ENCODE measurements at regions not wholly inside any gene's neighbourhood (a gene's known extent, or its start where the extent isn't known, plus 50 kb on each side); places are given as distances from the start of the nearest gene placed in this dataset.

GRCh38 chr10:31604646-31605170 is 285.7 kb downstream of the ZEB1 start:
- DNase-seq: no peak

DNA sequence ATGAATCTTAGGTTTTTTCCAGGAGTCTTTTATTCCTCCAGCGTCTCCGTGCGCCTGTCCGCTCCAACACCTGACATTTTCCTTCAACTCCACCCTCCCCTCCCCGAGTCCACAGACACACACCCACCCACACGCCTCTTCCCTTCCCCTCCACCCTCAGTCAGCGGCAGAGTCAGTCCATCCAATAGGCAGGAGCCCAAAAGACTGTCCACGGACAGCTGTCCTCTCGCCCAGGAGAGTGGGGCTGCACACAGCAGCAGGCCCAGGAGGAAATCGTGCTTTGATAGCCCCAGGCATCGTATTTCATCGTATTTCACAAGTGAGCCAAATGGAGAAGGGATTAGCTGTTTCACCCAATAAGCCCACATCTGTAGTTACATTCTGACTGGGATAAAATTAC is 285.1 kb downstream of the ZEB1 start:
- DNase-seq: no peak

DNA sequence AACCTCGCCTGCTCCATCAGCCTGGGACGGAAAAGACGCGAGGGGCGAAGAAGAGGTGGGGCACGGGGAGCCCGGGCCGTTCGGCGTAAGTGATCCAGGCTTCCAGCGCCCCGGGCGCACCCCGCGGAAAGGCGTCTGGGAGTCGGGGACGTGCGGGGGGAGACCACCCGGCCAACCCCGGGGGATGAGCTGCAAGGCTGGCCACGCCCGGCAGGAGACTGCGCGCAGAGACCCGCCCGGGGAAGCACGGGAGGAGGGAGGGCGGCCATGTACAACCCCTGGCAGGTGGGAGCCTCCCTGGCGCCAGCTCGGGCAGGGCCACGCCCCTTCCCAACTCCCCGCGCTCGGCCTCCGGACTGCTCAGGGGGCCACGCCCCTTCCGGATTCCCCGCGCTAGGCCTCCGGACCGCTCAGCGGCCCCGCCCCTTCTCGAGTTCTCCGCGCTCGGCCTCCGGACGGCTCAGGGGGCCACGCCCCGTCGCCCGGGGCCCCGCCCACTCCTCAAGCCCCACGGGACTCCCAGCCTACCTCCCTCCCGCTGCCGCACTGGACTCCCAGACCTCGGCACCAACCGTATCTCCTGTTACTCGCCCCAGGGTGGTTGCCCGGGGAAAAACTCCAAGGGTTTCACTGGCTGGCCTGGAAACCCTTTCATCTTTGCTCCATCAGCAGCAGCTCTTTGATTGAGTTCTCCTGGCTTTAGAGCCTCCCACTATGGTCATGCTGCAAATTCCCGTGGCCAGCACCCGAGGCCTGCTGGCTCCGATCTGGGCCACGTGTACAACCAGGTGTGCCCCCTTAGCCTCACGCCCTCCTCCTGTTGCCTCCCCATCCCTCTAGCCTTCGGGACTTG is 284.4 kb downstream of the ZEB1 start:
- peak; percentile 95 for DNase-seq

DNA sequence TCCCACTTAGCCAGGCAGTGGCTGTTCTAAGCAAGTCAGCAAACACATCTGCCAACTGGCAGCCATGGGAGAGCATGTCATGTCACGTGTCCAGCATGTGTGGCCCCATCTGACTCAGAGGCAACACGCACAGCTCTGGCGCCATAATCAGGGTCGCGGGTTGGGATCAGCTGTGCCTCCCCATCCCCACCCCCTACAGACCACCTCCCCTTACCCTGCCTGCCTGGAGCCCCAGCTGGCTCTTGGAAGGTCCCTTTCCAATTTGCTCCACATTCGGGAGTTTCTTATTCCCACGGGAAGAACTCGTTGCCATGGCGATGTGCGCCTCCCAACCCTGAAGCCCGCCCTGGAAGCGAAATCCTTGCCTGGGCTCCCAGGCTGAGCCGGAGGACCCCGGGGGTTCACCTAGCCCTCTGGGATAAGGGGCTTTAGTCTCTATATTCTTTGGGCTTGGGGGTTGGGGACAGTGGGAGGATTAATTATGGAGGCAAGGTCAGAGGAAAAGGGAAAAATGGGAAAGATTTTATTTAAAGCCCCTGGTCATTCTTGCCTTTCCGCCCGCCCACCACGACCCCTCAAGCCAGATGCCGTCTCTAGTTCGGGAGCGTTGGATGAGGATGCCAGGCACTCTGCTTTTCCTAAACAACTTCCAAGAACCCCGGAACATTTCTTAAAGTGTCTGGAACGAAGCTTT is 283.7 kb downstream of the ZEB1 start:
- peak; percentile 7 for DNase-seq

GRCh38 chr10:31601136-31601535 is 282.1 kb downstream of the ZEB1 start:
- no peak for DNase-seq

DNA sequence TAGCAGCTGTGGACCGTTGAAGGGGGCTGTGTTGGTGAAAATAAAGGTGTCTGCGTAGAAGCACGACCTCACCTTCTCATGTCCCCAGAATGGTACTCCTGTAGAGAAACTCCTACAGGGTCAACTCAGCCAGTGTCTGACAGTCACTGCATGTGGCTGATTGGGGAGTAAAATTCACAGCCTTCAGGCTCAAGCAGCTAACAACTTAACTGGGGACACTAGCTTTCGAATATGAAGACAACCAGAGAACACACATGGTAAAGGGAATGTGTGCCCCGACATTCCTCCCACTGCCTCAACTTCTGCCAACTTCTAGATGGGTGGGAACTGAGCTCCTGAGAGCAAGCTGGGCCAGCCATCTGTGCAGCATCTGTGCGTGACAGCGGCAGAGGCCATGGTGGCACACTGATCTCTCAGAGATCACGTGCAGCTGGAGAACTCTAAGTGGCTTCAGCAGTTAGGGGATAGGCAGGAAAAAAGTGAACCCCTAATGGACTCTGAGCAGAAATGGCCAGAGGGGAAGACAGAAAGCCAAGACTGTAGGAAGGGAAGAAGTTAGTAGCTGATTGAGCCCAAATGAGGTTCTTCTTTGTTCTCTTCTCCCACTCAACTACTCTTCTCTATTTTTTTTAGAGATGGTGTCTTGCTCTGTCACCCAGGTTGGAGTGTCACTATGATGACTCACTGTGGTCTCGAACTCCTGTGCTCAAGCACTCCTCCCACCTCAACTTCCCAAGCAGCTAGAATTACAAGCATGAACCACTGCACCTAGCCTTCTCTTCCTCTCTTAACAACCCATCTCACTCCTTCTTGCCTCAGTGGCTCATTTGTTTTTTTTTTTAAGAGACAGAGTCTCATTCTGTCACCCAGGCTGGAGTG is 280.8 kb downstream of the ZEB1 start:
- DNase-seq: peak; percentile 22

- no peak for DNase-seq
Measured at GRCh38 chr10:31596765-31597164, 277.7 kb downstream of the ZEB1 start.

- no peak for DNase-seq
Measured at GRCh38 chr10:31595992-31596391, 277.0 kb downstream of the ZEB1 start.

DNA sequence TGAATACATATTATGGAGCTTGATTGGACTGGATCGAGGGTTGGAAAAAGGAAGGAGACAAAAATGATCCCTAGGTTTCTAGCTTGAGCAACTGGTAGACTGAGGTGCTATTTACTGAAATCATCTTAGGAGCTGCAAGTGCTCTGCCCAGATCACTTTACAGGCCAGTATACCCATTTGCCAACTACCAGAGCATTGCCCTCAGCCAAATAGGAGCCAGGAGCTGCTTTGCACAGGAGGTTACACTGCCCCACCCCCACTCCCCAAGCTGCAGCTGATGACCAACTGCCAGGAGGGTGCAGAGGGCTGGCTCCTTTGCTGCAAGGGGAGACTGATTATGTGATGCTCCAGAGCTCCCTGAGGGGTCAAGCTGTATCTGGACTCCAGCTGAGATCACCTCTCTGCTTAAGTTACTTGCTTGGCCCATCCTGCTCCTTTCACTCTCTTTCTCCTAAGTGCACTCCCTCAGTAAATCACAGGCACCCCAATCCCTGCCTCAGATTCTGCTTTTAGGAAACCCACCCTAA is 275.4 kb downstream of the ZEB1 start:
- no peak for DNase-seq

DNA sequence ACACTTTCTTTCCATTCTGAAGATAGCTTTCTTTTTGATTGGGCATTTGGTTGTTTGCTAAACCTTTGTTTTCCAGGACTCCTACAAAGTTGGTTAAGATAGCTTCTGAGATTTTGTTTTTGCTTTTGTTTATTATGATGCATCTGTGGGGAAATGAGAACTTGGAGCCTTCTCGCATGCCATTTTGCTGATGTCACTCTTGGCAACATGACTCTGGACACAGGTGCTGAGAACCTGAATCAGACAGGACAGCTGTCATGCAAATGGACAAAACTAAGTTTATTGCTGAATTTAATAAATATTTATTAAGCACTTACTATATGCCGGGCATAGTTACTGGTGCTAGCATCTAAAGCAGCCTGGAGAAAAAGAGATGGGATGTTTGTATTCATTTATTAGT is 274.1 kb downstream of the ZEB1 start:
- DNase-seq: peak; percentile 13

DNA sequence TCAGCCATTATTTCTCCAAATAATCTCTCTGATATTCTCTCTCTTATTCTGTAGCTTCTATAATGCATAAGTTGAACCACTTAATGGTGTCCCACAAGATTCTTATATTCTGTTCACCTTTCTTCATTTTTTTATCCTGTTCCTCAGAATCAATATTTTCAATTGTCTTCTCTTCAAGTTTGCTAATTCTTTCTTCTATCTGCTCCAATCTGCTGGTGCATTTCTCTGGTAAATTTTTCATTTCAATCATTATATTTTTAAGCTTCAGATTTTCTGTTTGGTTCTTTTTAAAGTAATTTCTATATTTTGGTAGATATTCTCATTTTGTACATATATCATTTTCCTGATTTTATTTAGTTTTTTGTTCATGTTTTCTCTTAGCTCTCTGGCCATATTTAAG is 272.6 kb downstream of the ZEB1 start:
- DNase-seq: no peak

DNA sequence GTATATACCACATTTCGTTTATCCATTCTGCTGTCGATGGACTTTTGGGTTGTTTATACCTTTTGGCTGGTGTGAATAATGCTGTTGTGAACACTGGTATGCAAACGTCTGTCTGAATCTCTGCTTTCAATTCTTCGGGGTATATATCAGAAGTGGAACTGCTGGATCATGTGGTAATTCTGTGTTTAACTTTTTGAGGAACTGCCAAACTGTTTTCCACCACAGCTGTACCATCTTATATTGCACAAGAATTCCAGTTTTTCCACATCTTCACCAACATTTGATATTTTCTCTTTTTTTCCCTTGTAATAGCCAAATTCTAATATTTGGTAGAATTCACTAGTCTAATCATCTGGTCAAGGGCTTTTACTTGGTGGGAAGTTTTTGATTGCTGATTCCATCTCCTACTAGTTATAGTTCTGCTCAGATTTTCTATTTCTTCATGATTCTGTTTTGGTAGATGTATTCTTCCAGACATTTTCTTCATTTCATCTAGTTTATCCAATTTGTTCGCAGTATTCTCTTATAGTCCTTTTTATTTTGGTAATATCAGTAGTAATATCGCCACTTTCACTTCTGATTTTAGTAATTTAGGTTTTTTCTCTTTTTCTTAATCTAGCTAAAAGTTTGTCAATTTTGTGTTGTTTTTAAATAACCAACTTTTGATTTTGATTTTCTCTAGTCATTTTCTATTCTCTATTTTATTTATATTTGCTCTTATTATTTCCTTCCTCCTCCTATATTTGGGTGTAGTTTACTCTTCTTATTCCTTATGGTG is 271.2 kb downstream of the ZEB1 start:
- no peak for DNase-seq

DNA sequence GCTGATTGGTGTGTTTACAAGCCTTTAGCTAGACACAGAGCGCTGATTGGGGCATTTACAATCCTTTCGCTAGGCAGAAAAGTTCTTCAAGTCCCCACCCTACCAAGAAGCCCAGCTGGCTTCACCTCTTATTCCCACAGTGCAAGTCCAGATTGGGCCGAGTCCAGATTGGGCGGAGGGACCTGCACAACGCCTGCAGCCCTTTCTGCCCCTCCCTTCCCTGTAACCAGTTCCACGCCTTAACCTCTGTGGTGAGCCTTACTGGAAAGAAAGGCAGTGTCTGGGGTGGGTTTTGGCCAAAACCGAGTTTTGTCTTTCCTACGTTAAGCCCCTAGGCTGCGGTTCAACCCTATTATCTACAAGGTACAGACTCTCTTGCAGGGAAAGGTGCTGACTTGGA is 268.7 kb downstream of the ZEB1 start:
- DNase-seq: no peak

DNA sequence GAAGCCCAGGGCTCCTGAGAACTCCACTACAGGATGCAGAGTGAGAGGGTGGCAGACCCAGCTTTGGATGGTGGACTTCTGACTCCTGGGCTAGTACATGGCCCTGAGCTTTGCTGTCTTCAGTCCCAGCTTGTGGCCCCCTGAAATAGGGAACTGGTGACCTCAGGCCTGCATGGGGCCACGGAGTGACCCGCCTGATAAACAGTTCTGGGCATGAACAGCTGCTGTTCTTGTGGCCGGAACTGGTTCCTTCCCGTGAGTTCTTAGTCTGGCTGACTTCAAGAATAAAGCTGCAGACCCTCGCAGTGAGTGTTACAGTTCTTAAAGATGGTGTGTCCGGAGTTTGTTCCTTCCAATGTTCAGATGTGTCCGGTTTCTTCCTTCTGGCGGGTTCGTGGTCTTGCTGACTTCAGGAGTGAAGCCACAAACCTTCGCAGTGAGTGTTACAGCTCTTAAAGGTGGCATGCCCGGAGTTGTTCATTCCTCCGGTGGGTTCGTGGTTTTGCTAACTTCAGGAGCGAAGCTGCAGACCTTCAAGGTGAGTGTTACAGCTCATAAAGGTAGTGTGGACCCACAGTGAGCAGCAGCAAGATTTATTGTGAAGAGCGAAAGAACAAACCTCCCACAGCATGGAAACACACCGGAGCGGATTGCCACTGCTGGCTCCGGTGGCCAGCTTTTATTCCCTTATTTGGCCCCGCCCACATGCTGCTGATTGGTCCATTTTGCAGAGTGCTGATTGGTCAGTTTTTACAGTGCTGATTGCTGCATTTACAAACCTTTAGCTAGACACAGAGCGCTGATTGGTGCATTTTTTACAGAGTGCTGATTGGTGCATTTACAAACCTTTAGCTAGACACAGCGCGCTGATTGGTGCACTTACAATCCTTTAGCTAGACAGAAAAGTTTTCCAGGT is 268.0 kb downstream of the ZEB1 start:
- DNase-seq: no peak

- DNase-seq: no peak
Measured at GRCh38 chr10:31584876-31585275, 265.9 kb downstream of the ZEB1 start.

DNA sequence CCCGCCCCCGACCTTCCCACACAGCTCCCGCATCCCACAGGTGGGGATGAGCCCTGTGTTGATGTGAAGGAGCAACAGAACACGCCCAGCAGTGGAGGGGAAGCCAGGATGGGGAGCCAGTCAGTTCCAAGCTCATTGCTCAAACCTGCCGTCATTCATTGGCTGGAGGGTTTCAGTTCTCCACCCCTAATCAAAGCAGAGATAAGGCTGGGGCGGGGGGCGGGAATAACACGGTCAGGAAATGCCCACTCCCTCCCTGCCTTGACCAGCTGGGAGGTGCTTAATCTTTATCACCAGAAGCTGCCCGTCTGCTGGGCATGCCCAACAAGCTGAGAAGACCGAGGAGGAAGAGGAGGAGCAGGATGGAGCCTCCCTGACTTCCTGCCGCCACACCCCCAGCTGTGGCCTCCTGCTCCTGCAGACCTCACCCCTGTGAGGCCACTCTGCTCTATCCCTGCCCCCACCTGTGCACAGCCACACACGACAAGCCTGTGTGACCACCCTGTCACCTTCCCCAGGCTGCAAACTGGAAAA is 265.1 kb downstream of the ZEB1 start:
- no peak for DNase-seq

GRCh38 chr10:31583293-31583692 is 264.3 kb downstream of the ZEB1 start:
- no peak for DNase-seq

DNA sequence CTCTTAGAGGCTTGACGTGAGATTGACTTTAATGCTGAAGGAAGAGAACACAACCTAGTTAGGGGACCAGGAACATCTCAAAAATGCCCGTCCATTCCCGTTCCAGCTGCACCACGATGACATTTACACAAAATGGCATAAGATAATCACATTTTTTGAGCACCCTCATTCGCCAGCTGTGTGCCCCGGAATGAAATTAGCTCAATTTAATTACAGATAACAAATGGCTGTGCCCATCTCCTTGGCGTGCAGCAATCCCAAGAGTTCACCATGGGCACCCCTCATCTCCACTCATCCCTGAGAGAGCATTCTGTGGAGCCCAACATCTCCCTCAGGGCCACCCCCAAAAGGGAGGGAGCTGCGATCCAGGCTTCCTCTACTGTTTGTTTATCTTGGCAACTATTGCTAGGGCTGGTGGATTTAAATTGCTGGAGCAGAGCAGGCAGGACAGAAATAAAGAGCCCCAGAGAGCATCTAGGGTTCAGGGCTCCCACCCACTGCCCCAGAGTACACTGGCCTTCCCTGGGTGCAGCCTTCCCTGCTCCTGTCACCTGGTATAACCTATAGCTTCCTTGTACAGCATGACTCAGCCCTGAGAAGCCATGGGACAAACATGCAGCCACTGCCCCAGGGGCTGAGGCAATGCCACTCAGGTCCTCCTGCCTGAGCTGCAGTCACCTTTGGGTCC is 263.5 kb downstream of the ZEB1 start:
- no peak for DNase-seq

- DNase-seq: peak; percentile 36
Measured at GRCh38 chr10:31581741-31582323, 262.8 kb downstream of the ZEB1 start.

DNA sequence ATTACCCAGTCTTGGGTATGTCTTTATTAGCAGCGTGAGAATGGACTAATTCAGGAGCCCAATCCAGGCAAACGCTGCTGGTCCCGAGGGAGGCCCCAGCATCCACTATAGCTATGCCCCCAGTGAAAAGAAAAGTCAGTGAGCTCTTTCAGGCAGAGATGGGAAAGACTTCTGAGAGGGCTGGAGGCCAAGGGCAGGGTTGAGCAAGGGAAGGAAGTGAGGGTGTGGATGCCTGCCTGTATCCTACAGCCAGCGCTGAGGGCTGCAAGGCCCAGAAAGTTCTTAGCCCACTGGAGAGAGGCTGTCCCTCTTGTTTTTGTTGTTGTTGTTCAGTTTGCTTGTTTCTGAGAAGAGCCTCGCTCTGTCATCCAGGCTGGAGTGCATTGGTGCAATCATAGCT is 261.6 kb downstream of the ZEB1 start:
- no peak for DNase-seq

Data from activated CD4-positive, alpha-beta T cell treated with anti-CD3 and anti-CD28 coated beads, Interleukin-10, Interleukin-2, amounts not matched to agents 100 ng/mL and 50 ng/mL, durations not matched to agents 16 hours and 8 hours (primary cell).